GM12878 (cell line): ENCODE measurements at regions not wholly inside any gene's neighbourhood (a gene's known extent, or its start where the extent isn't known, plus 50 kb on each side); places are given as distances from the start of the nearest gene placed in this dataset.

Source experiments
- ATAC-seq: fragments of 200-7000 bp; cut with Tn5 transposase; 3 replicates; pipeline ENCODE4 v1.9.1; 2020; ENCODE audit warnings: mild to moderate bottlenecking, moderate library complexity
- BruUV-seq: library from RNA; stranded (reverse); fragments of 400-500 nt; replicated peaks from 2 replicates; lab custom pipeline; 2021; lab: Mats Ljungman, UMichigan
- CTCF ChIA-PET: fragments of 300-600 bp; sonication (Branson Sonifier 250); formaldehyde crosslinking; extraction: SDS; loops from one replicate; lab custom pipeline; 2021; ENCODE audit warnings: inconsistent platforms; lab: Yijun Ruan, JAX
- POLR2A ChIA-PET: fragments of 350-600 bp; formaldehyde crosslinking; extraction: SDS; loops from one replicate; lab custom pipeline; 2021; ENCODE audit warnings: inconsistent platforms; lab: Charles Lee
- RAD21 ChIA-PET: fragments of 300-600 bp; sonication (Branson Sonifier 250); formaldehyde crosslinking; loops from one replicate; lab custom pipeline; 2023; ENCODE audit warnings: antibody characterized with exemption; ENCODE audit not compliant: unreplicated experiment; lab: Charles Lee
- SMC1A ChIA-PET: fragments of 300-600 bp; sonication (Branson Sonifier 250); formaldehyde crosslinking; loops from one replicate; lab custom pipeline; 2023; ENCODE audit not compliant: unreplicated experiment, uncharacterized antibody; lab: Charles Lee
- DNase-seq: peaks from one replicate; pipeline ENCODE4 v3.0.0-alpha.2; 2011; ENCODE audit warnings: low read depth, low spot score
- FAIRE-seq: peaks from 3 replicates; lab custom pipeline; 2011; peaks lifted over from hg19 to GRCh38; lab: Jason Lieb, UNC
- H2AFZ ChIP-seq: 2 replicates; pipeline ENCODE4 v1.6.0; 2011; ENCODE audit warnings: low read depth, low read length, control low read depth; ENCODE audit not compliant: control insufficient read depth
- H3K27ac ChIP-seq: 2 replicates; pipeline ENCODE4 v1.5.1; 2011; ENCODE audit warnings: control low read depth; ENCODE audit not compliant: control insufficient read depth, insufficient read depth
- H3K27me3 ChIP-seq, 2 experiments: replicated peaks in 1 of 2; 2 replicates each; pipeline versions ENCODE4 v1.6.0 to v1.6.1; 2011; ENCODE audit warnings: low read length in 1 of 2; ENCODE audit not compliant: control insufficient read depth in 2 of 2, insufficient read depth in 2 of 2
- H3K36me3 ChIP-seq, 2 experiments: 2 replicates each; pipeline ENCODE4 v1.5.1; 2011; ENCODE audit warnings: low read length in 1 of 2; ENCODE audit not compliant: control insufficient read depth in 2 of 2, insufficient read depth in 2 of 2
- H3K4me1 ChIP-seq: 2 replicates; pipeline ENCODE4 v1.6.1; 2011; ENCODE audit warnings: mild to moderate bottlenecking, low read length, moderate library complexity, mixed read lengths; ENCODE audit not compliant: control insufficient read depth, insufficient read depth
- H3K4me2 ChIP-seq: 2 replicates; pipeline ENCODE4 v1.6.0; 2011; ENCODE audit warnings: control low read depth; ENCODE audit not compliant: control insufficient read depth, insufficient read depth
- H3K4me3 ChIP-seq: fragments of 200-600 bp; sonication (generic); 2 replicates; pipeline ENCODE4 v1.5.1; 2016
- H3K79me2 ChIP-seq: 2 replicates; pipeline ENCODE4 v1.6.0; 2011; ENCODE audit warnings: low read length; ENCODE audit not compliant: control insufficient read depth, insufficient read depth
- H3K9ac ChIP-seq: 2 replicates; pipeline ENCODE4 v1.8.0; 2011; ENCODE audit warnings: low read length, control low read depth, mixed read lengths; ENCODE audit not compliant: control insufficient read depth, insufficient read depth
- H3K9me3 ChIP-seq: replicated peaks from 3 replicates; pipeline ENCODE4 v1.5.1; 2011; ENCODE audit warnings: mild to moderate bottlenecking, low read length; ENCODE audit not compliant: control insufficient read depth, insufficient read depth
- H4K20me1 ChIP-seq: 2 replicates; pipeline ENCODE4 v1.6.0; 2011; ENCODE audit not compliant: control insufficient read depth, insufficient read depth
- CREB1 ChIP-seq: IDR thresholded peaks from 2 replicates; pipeline ENCODE4 v1.6.1; 2012; ENCODE audit warnings: low read depth, mild to moderate bottlenecking, inconsistent platforms
- DPF2 ChIP-seq: fragments of 450-650 bp; IDR thresholded peaks from 2 replicates; pipeline ENCODE4 v1.6.1; 2017; ENCODE audit warnings: mild to moderate bottlenecking
- EGR1 ChIP-seq, 2 experiments: IDR thresholded peaks; 1 replicate in 1 of 2; 2 replicates in 1 of 2; pipeline ENCODE4 v1.6.1; 2011 to 2012; ENCODE audit warnings: low read depth in 2 of 2, low read length in 2 of 2, borderline replicate concordance in 1 of 2, mild to moderate bottlenecking in 1 of 2, moderate library complexity in 1 of 2
- ETV6 ChIP-seq, 2 experiments: fragments of 450-650 bp in 1 of 2; IDR thresholded peaks in 1 of 2; conservative IDR thresholded peaks in 1 of 2; 2 replicates each; pipeline ENCODE4 v1.6.1; 2014; ENCODE audit warnings: antibody characterized with exemption in 1 of 2, borderline replicate concordance in 1 of 2, low read depth in 1 of 2, mild to moderate bottlenecking in 1 of 2, moderate library complexity in 1 of 2
- GABPA ChIP-seq: IDR thresholded peaks from 2 replicates; pipeline ENCODE4 v1.6.1; 2014; ENCODE audit warnings: antibody characterized with exemption, low read depth, mild to moderate bottlenecking, inconsistent platforms
- HDGF ChIP-seq: fragments of 450-650 bp; IDR thresholded peaks from 2 replicates; pipeline ENCODE4 v1.6.1; 2016; ENCODE audit warnings: antibody characterized with exemption
- HSF1 ChIP-seq: fragments of 150-350 bp; IDR thresholded peaks from 2 replicates; pipeline ENCODE4 v1.6.1; 2014; ENCODE audit warnings: mild to moderate bottlenecking, low read depth, low read length
- IKZF1 ChIP-seq: fragments of 450-650 bp; conservative IDR thresholded peaks from 2 replicates; pipeline ENCODE4 v1.6.1; 2017; ENCODE audit warnings: antibody characterized with exemption, mild to moderate bottlenecking
- LARP7 ChIP-seq: fragments of 450-650 bp; IDR thresholded peaks from 2 replicates; pipeline ENCODE4 v1.6.1; 2017; ENCODE audit warnings: mild to moderate bottlenecking
- MAX ChIP-seq: IDR thresholded peaks from 2 replicates; pipeline ENCODE4 v1.6.1; 2012; ENCODE audit warnings: low read depth, low read length, improper control_type of control experiment
- MLLT1 ChIP-seq: fragments of 450-650 bp; IDR thresholded peaks from 2 replicates; pipeline ENCODE4 v1.6.1; 2016; ENCODE audit warnings: mild to moderate bottlenecking
- NRF1 ChIP-seq: conservative IDR thresholded peaks from 2 replicates; pipeline ENCODE4 v1.6.1; 2011; ENCODE audit warnings: mild to moderate bottlenecking, low read depth, low read length, improper control_type of control experiment
- PAX8 ChIP-seq: fragments of 450-650 bp; IDR thresholded peaks from 2 replicates; pipeline ENCODE4 v1.6.1; 2017; ENCODE audit warnings: mild to moderate bottlenecking, moderate library complexity
- PML ChIP-seq: IDR thresholded peaks from 2 replicates; pipeline ENCODE4 v1.6.1; 2012; ENCODE audit warnings: low read length, inconsistent platforms
- TCF12 ChIP-seq: IDR thresholded peaks from 2 replicates; pipeline ENCODE4 v1.6.1; 2011; ENCODE audit warnings: low read depth, mild to moderate bottlenecking, low read length
- TCF3 ChIP-seq: IDR thresholded peaks from 2 replicates; pipeline ENCODE4 v1.6.1; 2012; ENCODE audit warnings: low read depth, mild to moderate bottlenecking, low read length, borderline replicate concordance; ENCODE audit not compliant: insufficient read depth
- WGBS: methylation state at CpG from one replicate; pipeline ENCODE4 v1.1.6; 2016; ENCODE audit warnings: low lambda C conversion rate; ENCODE audit not compliant: insufficient replicate concordance, insufficient coverage; ENCODE audit errors: missing lambda C conversion rate; 5-methylcytosine and 5-hydroxymethylcytosine counted together
- in situ Hi-C: fragments of 300-500 bp; cut with MboI; formaldehyde crosslinking; loops from 9 replicates; pipeline ENCODE4 v1.14.3; 2018; ENCODE audit warnings: mixed read lengths
- intact Hi-C: fragments of 100-400 bp; cut with micrococcal nuclease; formaldehyde crosslinking; loops from one replicate; pipeline ENCODE4 v1.14.2; 2022; ENCODE audit not compliant: unreplicated experiment

GRCh38 chr14:43313719-43314118 is 1193.4 kb downstream of the FSCB start:
- no peak overlapping the region for H2AFZ ChIP-seq

More at GRCh38 chr14:43313719-43314118, 1193.4 kb downstream of the FSCB start:
- BruUV-seq, result no TSS peak
- no peak overlapping the region for H3K4me3 ChIP-seq
- H3K4me1 ChIP-seq, result no peaks in the 10 kb centered on the region
- DNase-seq, result no peak
- H3K9me3 ChIP-seq, result no peaks in the 10 kb centered on the region
- ATAC-seq, result no peak
- no peak for FAIRE-seq
- intact Hi-C loops (no loop called here), in situ Hi-C loops (no loop called here)
- H3K27ac ChIP-seq, result no peak overlapping the region
- no peaks in the 10 kb centered on the region for H3K36me3 ChIP-seq
- H3K27me3 ChIP-seq, result no peaks in the 10 kb centered on the region
- no peak for TF ChIP-seq TCF12
- TF ChIP-seq TCF3, result no peak
- TF ChIP-seq HDGF, result no peak
- TF ChIP-seq PAX8, result no peak
- no peak for TF ChIP-seq EGR1 (IDR thresholded peaks at IDR 0.05; ENCODE audit: borderline replicate concordance in 1 of 2, low read depth in 2 of 2, low read length in 2 of 2)
- TF ChIP-seq GABPA, result no peak
- no peak for TF ChIP-seq MAX
- no peak for TF ChIP-seq ETV6 (conservative IDR thresholded peaks at IDR 0.05 in 1 of 2, IDR thresholded peaks at IDR 0.05 in 1 of 2; ENCODE audit: borderline replicate concordance in 1 of 2, low read depth in 1 of 2)
- no peak for TF ChIP-seq MLLT1
- no peak for TF ChIP-seq PML
- no peak for TF ChIP-seq IKZF1
- TF ChIP-seq DPF2, result no peak
- no peak for TF ChIP-seq HSF1
- TF ChIP-seq CREB1, result no peak
- TF ChIP-seq NRF1, result no peak
- no peak for TF ChIP-seq LARP7
- TF ChIP-seq, all 136 proteins: peak for 0
- ChIA-PET RAD21 (no interaction called here), CTCF (no interaction called here), SMC1A (interaction anchor here (1.0 kb wide), 1 partner anchor 15 kb away, joined by 3 read pairs; no protein-coding TSS in a partner anchor), POLR2A (no interaction called here)
- Histone ChIP-seq H4K20me1 (no peaks in the 10 kb centered on the region), H3K9ac (no peak overlapping the region), H3K79me2 (no peaks in the 10 kb centered on the region), H3K4me2 (no peak overlapping the region)
- WGBS, result 19% methylated on average over 1 of the region's 1 CpG
